Esophagus squamous epithelium (tissue), 4 donors: ENCODE measurements at regions not wholly inside any gene's neighbourhood (a gene's known extent, or its start where the extent isn't known, plus 50 kb on each side); places are given as distances from the start of the nearest gene placed in this dataset.

ENCODE experiments used
- CTCF ChIP-seq, 6 experiments: fragments of 450-650 bp in 4 of 6; fragments of 200-600 bp in 2 of 6; sonication (generic) in 2 of 6; IDR thresholded peaks; one replicate each; pipeline ENCODE4 v1.5.1; 2016 to 2019; ENCODE audit warnings: antibody characterized with exemption in 6 of 6, mild to moderate bottlenecking in 4 of 6, moderate library complexity in 4 of 6
- POLR2A ChIP-seq, 4 donors: fragments of 450-650 bp; IDR thresholded peaks; one replicate each; pipeline ENCODE4 v1.6.1; 2017; ENCODE audit warnings: antibody characterized with exemption in 4 of 4, mild to moderate bottlenecking in 4 of 4, moderate library complexity in 3 of 4

- no peak for TF ChIP-seq CTCF (IDR thresholded peaks at IDR 0.05)
- TF ChIP-seq POLR2A (IDR thresholded peaks at IDR 0.05): no peak
These were observed 97.0 kb upstream of the MOCS2 start for GRCh38 chr5:53206562-53206961.
